Inflammatory macrophage (primary cell): ENCODE measurements at regions not wholly inside any gene's neighbourhood (a gene's known extent, or its start where the extent isn't known, plus 50 kb on each side); places are given as distances from the start of the nearest gene placed in this dataset.

ENCODE experiments used
- DNase-seq, 2 donors: peaks; one replicate each; pipeline ENCODE4 v3.0.0-alpha.2; 2020 to 2022

DNA sequence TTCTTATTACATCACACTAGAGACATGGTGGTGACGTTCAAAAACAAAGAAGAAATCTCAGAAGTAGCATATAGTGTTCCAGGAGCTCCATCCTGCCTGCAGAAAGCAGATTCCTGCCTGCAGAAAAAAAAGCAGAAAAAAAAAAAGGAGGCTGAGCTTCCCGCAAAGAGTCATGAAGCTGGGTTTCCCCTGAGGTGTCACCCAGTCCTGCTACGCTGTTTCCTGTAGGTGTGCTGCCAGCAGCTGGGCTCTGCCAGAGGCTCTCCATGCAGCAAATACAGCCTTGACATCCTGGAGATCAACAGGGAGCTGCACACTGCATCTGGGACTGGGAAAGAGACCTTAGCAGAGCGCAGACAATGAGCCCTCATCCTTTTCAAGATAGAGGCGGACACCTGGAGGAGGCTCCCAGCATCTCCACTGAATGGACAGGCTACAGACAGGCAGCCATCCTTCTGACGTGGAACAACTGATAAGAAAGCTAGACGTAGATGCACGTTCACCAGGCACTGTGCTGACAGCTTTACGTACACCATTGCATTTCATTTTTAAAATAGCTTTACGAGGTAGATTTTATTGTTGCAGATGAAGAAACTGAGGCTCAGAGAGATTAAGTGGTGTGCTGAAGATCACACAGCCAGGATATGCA, 350.9 kb downstream of the FOXO1 start:
- DNase-seq = no peak

DNA sequence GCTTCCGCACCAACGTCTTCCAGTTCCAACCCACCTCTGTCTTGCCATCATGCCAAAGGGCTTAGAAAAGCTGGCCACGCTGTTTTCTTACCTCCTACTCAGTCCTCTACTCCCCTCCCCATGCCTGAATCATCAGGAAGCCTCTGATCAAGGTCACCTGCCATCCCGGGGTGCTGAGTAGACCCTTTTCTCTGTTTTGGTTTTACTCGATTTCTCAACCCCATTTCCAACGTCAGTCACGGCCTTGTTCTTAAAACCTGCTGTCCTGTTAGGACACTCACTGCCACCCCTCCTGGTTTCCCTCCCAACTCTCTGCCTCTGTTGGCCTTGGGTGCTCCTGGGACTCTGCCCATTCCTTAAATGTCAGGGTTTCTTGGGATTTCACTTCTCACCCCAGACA, 350.1 kb downstream of the FOXO1 start:
- DNase-seq = no peak

GRCh38 chr13:40317980-40318327, 348.5 kb downstream of the FOXO1 start:
- DNase-seq = no peak

GRCh38 chr13:40318366-40318765, 348.1 kb downstream of the FOXO1 start:
- DNase-seq = no peak

DNA sequence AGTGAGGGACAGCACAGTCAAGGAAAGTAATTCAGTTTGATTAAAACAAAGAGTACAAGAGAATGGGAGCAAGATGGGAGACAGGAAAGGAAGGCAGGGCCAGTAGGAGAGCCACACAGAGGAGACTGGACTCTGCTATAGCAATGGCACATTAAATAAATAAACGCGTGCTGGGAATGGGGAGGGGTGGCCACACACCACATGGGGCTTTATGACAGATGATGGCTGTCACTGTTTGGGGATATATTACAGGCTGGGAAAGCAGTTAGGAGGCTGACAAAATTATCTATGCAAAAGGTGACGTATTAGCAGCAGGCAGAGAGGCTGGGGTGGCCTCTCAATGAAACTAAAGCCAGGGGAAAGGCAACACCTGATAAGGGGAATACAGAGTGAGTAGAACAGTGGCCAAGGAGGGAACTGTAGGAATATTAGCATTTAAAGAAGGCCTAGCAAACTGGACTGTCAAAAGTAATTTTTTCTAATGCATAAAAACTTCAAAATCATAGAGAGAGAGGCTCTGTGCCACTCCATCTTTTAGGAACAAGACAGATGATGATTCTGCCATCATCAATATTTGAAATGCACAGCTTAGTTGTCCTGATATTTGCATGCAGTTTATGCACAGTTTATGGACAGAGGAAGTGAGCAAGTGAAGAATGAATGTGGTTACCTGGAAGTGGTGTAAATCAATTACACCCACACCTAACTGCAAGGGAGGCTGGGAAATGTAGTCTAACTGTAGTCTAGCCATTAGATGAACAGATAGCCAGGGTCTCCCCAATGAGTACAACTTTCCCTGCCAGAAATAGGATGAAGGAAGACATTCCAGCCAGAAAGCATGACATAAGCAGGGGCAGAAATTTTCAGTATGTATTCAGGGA, 346.5 kb downstream of the FOXO1 start:
- DNase-seq = no peak

GRCh38 chr13:40328091-40328490, 338.4 kb downstream of the FOXO1 start:
- no peak for DNase-seq

- DNase-seq = no peak
Observed at GRCh38 chr13:40329781-40330485, 336.5 kb downstream of the FOXO1 start.

- DNase-seq = no peak
Observed at GRCh38 chr13:40330950-40331349, 335.5 kb downstream of the FOXO1 start.

GRCh38 chr13:40331802-40332201, 334.6 kb downstream of the FOXO1 start:
- DNase-seq = no peak

GRCh38 chr13:40333226-40333625, 333.2 kb downstream of the FOXO1 start:
- DNase-seq = no peak

DNA sequence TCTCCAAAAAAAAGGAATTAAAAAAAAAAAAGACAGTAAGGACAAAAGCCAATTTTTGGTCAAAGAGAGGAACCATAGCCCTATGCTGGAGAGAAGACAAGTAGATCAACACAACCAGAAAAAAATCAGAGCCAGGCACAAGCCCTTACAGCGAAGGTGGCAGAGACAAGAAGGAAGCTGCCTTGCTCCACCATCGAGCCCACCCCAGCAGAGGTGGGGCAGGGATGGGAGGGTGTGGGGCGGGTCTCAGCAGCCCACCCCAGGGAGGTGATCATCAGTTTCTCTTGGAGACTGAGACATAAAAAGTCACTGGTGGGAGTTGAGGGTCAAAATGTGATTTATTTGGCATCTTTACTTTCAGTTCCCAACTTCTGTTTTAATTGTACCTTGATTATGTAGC, 332.4 kb downstream of the FOXO1 start:
- no peak for DNase-seq

DNA sequence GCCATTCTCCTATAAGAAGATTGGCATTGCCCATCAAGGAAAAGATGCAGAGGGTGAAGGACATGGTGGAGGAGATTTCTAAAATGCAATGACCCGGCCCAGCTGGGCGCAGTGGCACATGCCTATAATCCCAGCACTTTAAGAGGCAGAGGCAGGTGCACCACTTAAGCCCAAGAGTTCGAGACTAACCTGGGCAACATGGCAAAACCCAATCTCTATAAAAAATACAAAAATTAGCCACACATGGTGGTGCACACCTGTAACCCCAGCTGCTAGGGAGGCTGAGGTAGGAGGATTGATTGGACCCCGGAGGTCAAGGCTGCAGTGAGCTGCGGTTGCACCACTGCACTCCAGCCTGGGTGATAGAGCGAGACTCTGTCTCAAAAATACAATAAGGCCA, 331.8 kb downstream of the FOXO1 start:
- no peak for DNase-seq

DNA sequence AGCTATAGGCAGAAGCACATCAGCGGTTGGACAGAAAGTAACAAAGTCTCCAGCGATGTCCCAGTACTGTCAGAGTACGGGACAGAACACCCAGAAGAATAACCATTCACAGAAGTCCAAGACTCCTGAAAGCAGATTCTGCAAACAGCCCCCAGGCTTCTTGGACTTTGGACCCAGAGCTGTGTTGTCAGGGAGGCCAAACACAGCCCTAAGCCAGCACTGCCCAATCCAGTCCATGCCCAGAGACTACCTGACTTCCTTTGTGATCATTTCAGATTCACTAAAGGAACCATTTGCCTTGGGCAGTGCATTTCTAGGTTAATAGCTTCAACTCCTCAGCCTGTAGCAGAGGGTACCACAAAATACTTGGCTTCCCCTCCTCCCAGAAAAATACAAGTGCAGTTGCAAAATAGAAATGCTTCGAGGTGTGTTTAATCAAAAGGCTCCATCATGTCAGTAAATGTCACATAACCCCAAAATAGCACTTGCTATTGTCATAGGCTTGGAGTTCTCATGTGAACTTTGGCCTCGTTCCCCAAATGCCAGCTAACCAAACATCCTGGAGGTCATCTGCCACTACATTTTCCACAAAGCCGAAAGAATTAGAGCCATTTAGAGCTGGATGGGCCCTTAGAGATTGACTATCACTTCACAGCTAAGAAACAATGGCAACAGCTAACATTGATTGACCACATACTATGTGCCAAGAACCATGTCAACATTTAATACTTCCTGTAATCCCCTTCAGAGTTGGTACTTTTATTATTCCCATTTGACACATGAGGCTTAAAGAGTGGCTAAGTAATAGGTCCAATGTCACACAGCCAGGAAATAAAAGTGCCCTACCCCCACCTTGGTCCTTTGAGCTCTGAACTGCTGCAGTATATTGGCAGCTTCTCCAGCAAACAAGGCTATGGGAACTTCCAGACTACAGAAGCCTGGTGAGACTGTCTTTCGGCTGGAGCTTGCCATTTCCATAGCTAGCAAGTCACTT, 329.9 kb downstream of the FOXO1 start:
- DNase-seq = no peak

- DNase-seq = peak in 1 of 2 donors; percentile 5
Observed at GRCh38 chr13:40337651-40338050, 328.8 kb downstream of the FOXO1 start.

DNA sequence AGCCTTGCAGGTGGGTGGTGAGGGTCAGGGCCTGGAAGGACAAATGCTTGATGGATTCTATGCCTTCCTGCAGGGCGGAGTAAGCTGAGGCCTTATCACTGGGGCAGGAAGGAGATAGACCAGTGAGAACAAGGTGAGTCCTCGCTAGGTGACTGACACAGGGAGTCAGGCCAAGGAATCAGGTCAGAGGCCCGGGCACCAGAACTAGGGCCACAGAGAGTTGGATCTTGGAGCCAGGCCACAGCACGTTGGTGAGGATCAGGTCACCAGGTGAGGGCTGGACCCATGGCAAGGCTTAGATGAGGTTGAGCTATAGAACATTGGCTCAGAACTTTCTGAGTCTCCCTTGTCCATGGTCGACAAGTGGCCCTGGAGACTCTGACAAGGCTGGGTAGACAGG, 328.2 kb downstream of the FOXO1 start:
- no peak for DNase-seq

GRCh38 chr13:40340368-40341095, 325.9 kb downstream of the FOXO1 start:
- no peak for DNase-seq

DNA sequence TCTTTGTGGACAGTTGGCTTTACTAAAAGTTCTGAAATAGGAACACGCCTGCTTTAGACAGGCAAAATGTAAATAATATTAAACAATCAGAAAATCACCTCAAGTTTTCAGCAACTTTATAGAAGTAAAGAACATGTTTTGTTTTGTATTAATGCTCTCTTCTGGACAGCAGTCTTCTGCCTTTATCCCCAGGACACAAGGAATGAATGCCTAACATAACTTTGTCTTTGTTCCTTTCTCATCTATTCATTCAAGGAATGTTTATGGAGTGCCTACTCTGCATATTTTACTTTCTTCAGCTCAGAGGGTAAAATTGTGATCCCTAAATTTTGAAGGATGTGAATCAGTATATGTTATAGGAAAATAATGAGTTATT, 325.4 kb downstream of the FOXO1 start:
- no peak for DNase-seq

DNA sequence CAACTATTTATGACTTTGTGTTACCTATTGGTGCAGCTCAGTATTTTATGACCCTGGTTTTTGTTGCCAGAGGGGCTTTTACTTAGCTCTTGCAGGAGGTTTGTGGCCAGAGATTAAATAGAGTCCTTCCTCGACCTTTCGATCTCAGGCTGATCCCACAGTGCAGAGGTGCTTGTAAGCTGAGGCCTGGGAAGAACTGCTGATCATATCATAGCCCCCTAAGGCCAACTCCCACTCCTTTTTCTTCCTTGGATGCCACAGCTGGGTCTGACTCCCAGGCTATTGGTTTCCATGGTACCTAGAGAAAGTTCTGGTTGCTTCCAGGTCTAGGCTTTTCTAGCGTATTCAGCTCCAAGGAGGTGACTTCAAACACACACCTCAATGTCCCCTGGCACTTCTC, 324.9 kb downstream of the FOXO1 start:
- no peak for DNase-seq

GRCh38 chr13:40342461-40342860, 324.0 kb downstream of the FOXO1 start:
- DNase-seq = no peak

DNA sequence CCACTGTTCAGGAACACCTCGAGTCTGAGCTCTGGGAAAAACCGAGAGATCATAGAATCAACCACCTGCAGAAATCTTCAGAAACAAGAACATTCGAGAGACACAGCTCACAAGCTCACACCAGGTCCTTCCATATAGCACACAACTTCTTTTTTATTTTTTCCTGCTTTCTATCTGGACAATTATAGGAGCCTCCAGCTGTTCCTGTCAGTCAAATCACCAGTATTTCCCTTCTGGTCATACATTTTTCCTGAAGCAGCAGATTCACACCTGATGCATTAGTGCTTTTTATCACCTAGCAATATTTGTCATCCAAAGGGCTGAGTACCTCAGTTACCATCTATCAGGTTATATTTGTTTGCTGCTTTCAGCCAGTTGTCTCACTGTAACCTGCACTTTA, 323.5 kb downstream of the FOXO1 start:
- no peak for DNase-seq

DNA sequence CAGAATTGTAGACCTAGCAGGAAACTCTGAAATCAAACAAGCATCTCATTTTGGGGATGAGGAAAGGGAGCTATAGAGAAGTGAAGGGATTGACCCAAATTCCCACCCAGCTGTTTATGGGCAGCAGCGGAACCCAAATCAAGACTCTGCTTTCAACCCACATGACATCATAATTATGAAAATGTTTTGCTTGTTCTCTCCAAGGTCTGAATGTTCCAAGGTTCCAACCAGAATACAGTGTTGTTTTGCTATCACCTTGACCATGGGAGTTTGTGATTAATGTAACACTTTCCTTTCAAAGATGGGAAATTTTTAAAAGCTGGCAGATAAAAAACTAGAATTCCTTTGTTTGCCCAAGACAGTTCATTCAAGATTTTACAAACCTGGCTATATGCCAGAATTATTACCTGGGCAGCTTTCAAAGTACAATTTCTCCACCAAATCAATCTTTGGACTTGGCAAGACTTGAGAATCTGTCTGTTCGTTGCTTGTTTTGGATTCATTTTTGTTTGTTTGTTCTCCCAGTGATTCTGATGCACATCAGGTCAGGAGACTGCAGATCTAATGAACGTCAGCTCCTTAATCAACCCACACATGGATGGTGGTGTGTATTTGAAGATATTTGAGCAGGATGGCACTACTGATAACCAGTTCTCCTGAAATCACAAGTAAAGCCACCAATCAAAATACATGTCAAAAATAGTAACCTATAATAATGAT, 322.7 kb downstream of the FOXO1 start:
- no peak for DNase-seq
